Natural killer cell treated with Interleukin-12 subunit alpha and Interleukin-12 subunit beta and Interleukin-15 and Interleukin-18, amount 100 ng/mL, for 72 hours (primary cell): ENCODE measurements at regions not wholly inside any gene's neighbourhood (a gene's known extent, or its start where the extent isn't known, plus 50 kb on each side); places are given as distances from the start of the nearest gene placed in this dataset.

Experiments used
- ATAC-seq, 2 donors: fragments of 150-1000 bp; cut with Tn5 transposase in 1 of 2; sonication (Bioruptor Pico), chemical (Tn5 transposase) in 1 of 2; 2 replicates each; pipeline ENCODE4 v1.10.0; 2021
- DNase-seq: peaks from one replicate; pipeline ENCODE4 v3.0.0; 2022; ENCODE audit warnings: low spot score
- H3K27ac Mint-ChIP-seq, 2 donors: 1 replicate in 1 of 2; 2 replicates in 1 of 2; pipeline ENCODE4 v1.8.0; 2022; ENCODE audit warnings: mixed read lengths in 2 of 2, mild to moderate bottlenecking in 1 of 2, moderate library complexity in 1 of 2
- H3K27me3 Mint-ChIP-seq, 2 donors: 1 replicate in 1 of 2; 2 replicates in 1 of 2; pipeline ENCODE4 v1.8.0; 2022; ENCODE audit warnings: mixed read lengths in 2 of 2
- H3K36me3 Mint-ChIP-seq: one replicate; pipeline ENCODE4 v1.8.0; 2022; ENCODE audit warnings: mixed read lengths
- H3K4me1 Mint-ChIP-seq, 2 donors: 1 replicate in 1 of 2; 2 replicates in 1 of 2; pipeline ENCODE4 v1.8.0; 2022; ENCODE audit warnings: low read depth in 2 of 2, mixed read lengths in 2 of 2, mild to moderate bottlenecking in 1 of 2
- H3K4me3 Mint-ChIP-seq: one replicate; pipeline ENCODE4 v1.8.0; 2022; ENCODE audit warnings: mixed read lengths
- H3K9me3 Mint-ChIP-seq: 2 replicates; pipeline ENCODE4 v1.8.0; 2022; ENCODE audit warnings: mixed read lengths

GRCh38 chr5:164941132-164941531 is 1435.7 kb downstream of the MAT2B start:
- ATAC-seq (no peak), DNase-seq (no peak)
- Mint-ChIP-seq H3K4me3 (no peak overlapping the region), H3K4me1 (no peaks in the 10 kb centered on the region), H3K27ac (no peak overlapping the region), H3K36me3 (no peaks in the 10 kb centered on the region), H3K27me3 (no peaks in the 10 kb centered on the region), H3K9me3 (peaks cover 18% of the 10 kb centered on the region)

GRCh38 chr5:164950927-164951326 is 1445.5 kb downstream of the MAT2B start:
- no peaks in the 10 kb centered on the region for H3K27me3 Mint-ChIP-seq
- no peak for DNase-seq
- H3K4me1 Mint-ChIP-seq = no peaks in the 10 kb centered on the region
- no peak for ATAC-seq
- H3K27ac Mint-ChIP-seq = no peak overlapping the region
- H3K36me3 Mint-ChIP-seq = no peaks in the 10 kb centered on the region
- peaks cover 7% of the 10 kb centered on the region for H3K9me3 Mint-ChIP-seq
- no peak overlapping the region for H3K4me3 Mint-ChIP-seq

- Mint-ChIP-seq H3K4me3 (no peak overlapping the region), H3K36me3 (no peaks in the 10 kb centered on the region), H3K4me1 (no peaks in the 10 kb centered on the region), H3K27ac (no peak overlapping the region), H3K9me3 (peaks cover 7% of the 10 kb centered on the region), H3K27me3 (no peaks in the 10 kb centered on the region)
- DNase-seq = no peak
- no peak for ATAC-seq
These were observed 1446.2 kb downstream of the MAT2B start for GRCh38 chr5:164951570-164951969.

- Mint-ChIP-seq H3K27ac (no peak overlapping the region), H3K4me3 (no peak overlapping the region), H3K4me1 (no peaks in the 10 kb centered on the region), H3K27me3 (no peaks in the 10 kb centered on the region), H3K36me3 (no peaks in the 10 kb centered on the region), H3K9me3 (peaks cover 15% of the 10 kb centered on the region)
- no peak for ATAC-seq
- no peak for DNase-seq
These were observed 1453.3 kb downstream of the MAT2B start for GRCh38 chr5:164958688-164959087.

- peaks cover 14% of the 10 kb centered on the region for H3K9me3 Mint-ChIP-seq
- H3K4me3 Mint-ChIP-seq = no peak overlapping the region
- H3K36me3 Mint-ChIP-seq = no peaks in the 10 kb centered on the region
- no peak overlapping the region for H3K27ac Mint-ChIP-seq
- no peak for ATAC-seq
- H3K4me1 Mint-ChIP-seq = no peaks in the 10 kb centered on the region
- no peak for DNase-seq
- H3K27me3 Mint-ChIP-seq = no peaks in the 10 kb centered on the region
These were observed 1454.3 kb downstream of the MAT2B start for GRCh38 chr5:164959761-164960160.

- Mint-ChIP-seq H3K4me1 (no peaks in the 10 kb centered on the region), H3K27ac (no peak overlapping the region), H3K9me3 (peaks cover 8% of the 10 kb centered on the region), H3K36me3 (no peaks in the 10 kb centered on the region), H3K4me3 (no peak overlapping the region), H3K27me3 (no peaks in the 10 kb centered on the region)
- ATAC-seq = no peak
- no peak for DNase-seq
These were observed 1457.0 kb downstream of the MAT2B start for GRCh38 chr5:164962329-164962961.

GRCh38 chr5:164966611-164967010 is 1461.2 kb downstream of the MAT2B start:
- DNase-seq = no peak
- no peak for ATAC-seq
- Mint-ChIP-seq H3K9me3 (no peaks in the 10 kb centered on the region), H3K27ac (no peak overlapping the region), H3K4me1 (no peaks in the 10 kb centered on the region), H3K4me3 (no peak overlapping the region), H3K27me3 (no peaks in the 10 kb centered on the region), H3K36me3 (no peaks in the 10 kb centered on the region)

GRCh38 chr5:164967354-164967753 is 1461.9 kb downstream of the MAT2B start:
- Mint-ChIP-seq H3K36me3 (no peaks in the 10 kb centered on the region), H3K4me3 (no peak overlapping the region), H3K27me3 (no peaks in the 10 kb centered on the region), H3K27ac (no peak overlapping the region), H3K4me1 (no peaks in the 10 kb centered on the region), H3K9me3 (no peaks in the 10 kb centered on the region)
- DNase-seq (no peak), ATAC-seq (no peak)

- no peaks in the 10 kb centered on the region for H3K27me3 Mint-ChIP-seq
- peaks cover 15% of the 10 kb centered on the region for H3K9me3 Mint-ChIP-seq
- H3K4me3 Mint-ChIP-seq = no peak overlapping the region
- no peak for DNase-seq
- peaks cover 10% of the 10 kb centered on the region for H3K36me3 Mint-ChIP-seq
- H3K4me1 Mint-ChIP-seq = no peaks in the 10 kb centered on the region
- no peak for ATAC-seq
- H3K27ac Mint-ChIP-seq = no peak overlapping the region
These were observed 1467.6 kb downstream of the MAT2B start for GRCh38 chr5:164972973-164973372.

- peaks cover 23% of the 10 kb centered on the region for H3K9me3 Mint-ChIP-seq
- no peaks in the 10 kb centered on the region for H3K27me3 Mint-ChIP-seq
- H3K4me1 Mint-ChIP-seq = no peaks in the 10 kb centered on the region
- H3K36me3 Mint-ChIP-seq = peaks cover 10% of the 10 kb centered on the region
- ATAC-seq = no peak
- H3K27ac Mint-ChIP-seq = no peak overlapping the region
- DNase-seq = no peak
- H3K4me3 Mint-ChIP-seq = no peak overlapping the region
These were observed 1470.6 kb downstream of the MAT2B start for GRCh38 chr5:164975986-164976385.

GRCh38 chr5:164980480-164980879 is 1475.1 kb downstream of the MAT2B start:
- no peak for ATAC-seq
- DNase-seq = no peak
- no peak overlapping the region for H3K27ac Mint-ChIP-seq
- H3K36me3 Mint-ChIP-seq = peaks cover 4% of the 10 kb centered on the region
- H3K4me3 Mint-ChIP-seq = no peak overlapping the region
- no peaks in the 10 kb centered on the region for H3K4me1 Mint-ChIP-seq
- peaks cover 23% of the 10 kb centered on the region for H3K9me3 Mint-ChIP-seq
- no peaks in the 10 kb centered on the region for H3K27me3 Mint-ChIP-seq

GRCh38 chr5:164998142-164998541 is 1492.7 kb downstream of the MAT2B start:
- H3K27me3 Mint-ChIP-seq = no peaks in the 10 kb centered on the region
- H3K27ac Mint-ChIP-seq = no peak overlapping the region
- H3K4me3 Mint-ChIP-seq = no peak overlapping the region
- no peak for DNase-seq
- H3K36me3 Mint-ChIP-seq = peaks cover 8% of the 10 kb centered on the region
- H3K9me3 Mint-ChIP-seq = peaks cover 16% of the 10 kb centered on the region
- ATAC-seq = no peak
- no peaks in the 10 kb centered on the region for H3K4me1 Mint-ChIP-seq

- ATAC-seq = no peak
- Mint-ChIP-seq H3K27me3 (no peaks in the 10 kb centered on the region), H3K4me3 (no peak overlapping the region), H3K9me3 (peaks cover 11% of the 10 kb centered on the region), H3K36me3 (peaks cover 3% of the 10 kb centered on the region), H3K27ac (no peak overlapping the region), H3K4me1 (no peaks in the 10 kb centered on the region)
- no peak for DNase-seq
These were observed 1493.2 kb downstream of the MAT2B start for GRCh38 chr5:164998590-164998989.

GRCh38 chr5:165000479-165001190 is 1495.2 kb downstream of the MAT2B start:
- no peak for DNase-seq
- no peak for ATAC-seq
- Mint-ChIP-seq H3K27ac (no peak overlapping the region), H3K9me3 (peaks cover 7% of the 10 kb centered on the region), H3K27me3 (no peaks in the 10 kb centered on the region), H3K4me1 (no peaks in the 10 kb centered on the region), H3K4me3 (no peak overlapping the region), H3K36me3 (no peaks in the 10 kb centered on the region)

GRCh38 chr5:165003283-165003682 is 1497.9 kb downstream of the MAT2B start:
- H3K36me3 Mint-ChIP-seq = no peaks in the 10 kb centered on the region
- H3K4me1 Mint-ChIP-seq = no peaks in the 10 kb centered on the region
- no peaks in the 10 kb centered on the region for H3K27me3 Mint-ChIP-seq
- peaks cover 9% of the 10 kb centered on the region for H3K9me3 Mint-ChIP-seq
- ATAC-seq (no peak), DNase-seq (no peak)
- no peak overlapping the region for H3K4me3 Mint-ChIP-seq
- no peak overlapping the region for H3K27ac Mint-ChIP-seq
